Tibial nerve (tissue), 4 donors: ENCODE measurements at regions not wholly inside any gene's neighbourhood (a gene's known extent, or its start where the extent isn't known, plus 50 kb on each side); places are given as distances from the start of the nearest gene placed in this dataset.
A peak's percentile ranks its signal among the peaks of the same experiment; 100 is the strongest.

ENCODE experiments used
- DNase-seq, 2 donors: peaks; one replicate each; pipeline ENCODE4 v3.0.0-alpha.2; 2019; ENCODE audit warnings: low spot score in 2 of 2
- H3K27ac ChIP-seq, 4 donors: fragments of 200-600 bp; sonication (generic) in 3 of 4; one replicate each; pipeline ENCODE4 v1.5.1; 2017 to 2019; ENCODE audit warnings: mild to moderate bottlenecking in 1 of 4
- H3K27me3 ChIP-seq, 2 donors: fragments of 200-600 bp; sonication (generic) in 1 of 2; one replicate each; pipeline versions ENCODE4 v1.5.1 to v1.6.0; 2017 to 2019
- H3K36me3 ChIP-seq, 3 donors: fragments of 200-600 bp; sonication (generic); one replicate each; pipeline ENCODE4 v1.5.1; 2018 to 2019
- H3K4me1 ChIP-seq, 4 donors: fragments of 200-600 bp; sonication (generic) in 3 of 4; one replicate each; pipeline ENCODE4 v1.5.1; 2017 to 2019
- H3K4me3 ChIP-seq, 4 donors: fragments of 200-600 bp; sonication (generic) in 3 of 4; one replicate each; pipeline ENCODE4 v1.5.1; 2017 to 2019; ENCODE audit warnings: mild to moderate bottlenecking in 1 of 4, moderate library complexity in 1 of 4
- H3K9me3 ChIP-seq, 4 donors: fragments of 200-600 bp; sonication (generic) in 3 of 4; one replicate each; pipeline ENCODE4 v1.5.1; 2017 to 2019
- CTCF ChIP-seq, 5 experiments: fragments of 200-600 bp in 3 of 5; fragments of 450-650 bp in 2 of 5; sonication (generic) in 3 of 5; IDR thresholded peaks; one replicate each; pipeline ENCODE4 v1.5.1; 2016 to 2019; ENCODE audit warnings: antibody characterized with exemption in 5 of 5, mild to moderate bottlenecking in 3 of 5, moderate library complexity in 2 of 5
- EP300 ChIP-seq, 2 donors: sonication (generic); formaldehyde crosslinking; IDR thresholded peaks; one replicate each; pipeline ENCODE4 v1.6.1; 2017; ENCODE audit warnings: antibody characterized with exemption in 2 of 2, mild to moderate bottlenecking in 1 of 2
- POLR2A ChIP-seq, 2 donors: fragments of 450-650 bp; IDR thresholded peaks; one replicate each; pipeline ENCODE4 v1.6.1; 2017; ENCODE audit warnings: antibody characterized with exemption in 2 of 2, mild to moderate bottlenecking in 2 of 2, moderate library complexity in 2 of 2
- WGBS, 2 donors: methylation state at CpG; one replicate each; pipeline ENCODE4 v1.1.5; 2018; 5-methylcytosine and 5-hydroxymethylcytosine counted together

GRCh38 chr11:122032317-122032716, 83.7 kb downstream of the BLID start:
- Histone ChIP-seq H3K4me1 (peaks cover 0 to 18% (median 0%) of the 10 kb centered on the region in 4 donors), H3K36me3 (peaks cover 0 to 4% (median 0%) of the 10 kb centered on the region in 3 donors), H3K27me3 (no peaks in the 10 kb centered on the region), H3K27ac (peak overlapping the region in 1 of 4 donors; percentile 62), H3K4me3 (no peak overlapping the region), H3K9me3 (no peaks in the 10 kb centered on the region)
- TF ChIP-seq EP300 (IDR thresholded peaks at IDR 0.05) (peak in 1 of 2 donors; percentile 84), POLR2A (IDR thresholded peaks at IDR 0.05) (no peak), CTCF (IDR thresholded peaks at IDR 0.05) (no peak)
- WGBS, 2 donors, result 59 to 66% methylated on average over 3 of the region's 3 CpGs
- DNase-seq, result peak; percentile 48 to 74

- peak overlapping the region in 2 of 4 donors; percentile 43 to 46 for H3K27ac ChIP-seq
- no peaks in the 10 kb centered on the region for H3K9me3 ChIP-seq
- TF ChIP-seq CTCF (IDR thresholded peaks at IDR 0.05), result no peak
- TF ChIP-seq EP300 (IDR thresholded peaks at IDR 0.05), result no peak
- TF ChIP-seq POLR2A (IDR thresholded peaks at IDR 0.05), result no peak
- WGBS, 2 donors, result 89 to 91% methylated on average over 1 of the region's 1 CpG
- no peak overlapping the region for H3K4me3 ChIP-seq
- no peaks in the 10 kb centered on the region for H3K27me3 ChIP-seq
- H3K4me1 ChIP-seq, result peaks cover 0 to 18% (median 0%) of the 10 kb centered on the region in 4 donors
- peaks cover 0 to 4% (median 0%) of the 10 kb centered on the region in 3 donors for H3K36me3 ChIP-seq
- no peak for DNase-seq
Observed at GRCh38 chr11:122031813-122032212, 84.2 kb downstream of the BLID start.

GRCh38 chr11:122030286-122030685, 85.7 kb downstream of the BLID start:
- no peak overlapping the region for H3K4me3 ChIP-seq
- 60 to 62% methylated on average over 3 of the region's 3 CpGs for WGBS, 2 donors
- H3K27ac ChIP-seq, result no peak overlapping the region
- H3K9me3 ChIP-seq, result no peaks in the 10 kb centered on the region
- H3K4me1 ChIP-seq, result peaks cover 0 to 7% (median 0%) of the 10 kb centered on the region in 4 donors
- no peak for DNase-seq
- no peaks in the 10 kb centered on the region for H3K27me3 ChIP-seq
- no peak for TF ChIP-seq EP300 (IDR thresholded peaks at IDR 0.05)
- no peak for TF ChIP-seq POLR2A (IDR thresholded peaks at IDR 0.05)
- TF ChIP-seq CTCF (IDR thresholded peaks at IDR 0.05), result no peak
- peaks cover 0 to 4% (median 0%) of the 10 kb centered on the region in 3 donors for H3K36me3 ChIP-seq

GRCh38 chr11:122028545-122028944, 87.5 kb downstream of the BLID start:
- DNase-seq, result no peak
- Histone ChIP-seq H3K36me3 (peaks cover 0 to 4% (median 0%) of the 10 kb centered on the region in 3 donors), H3K4me3 (no peak overlapping the region), H3K27ac (peak overlapping the region in 1 of 4 donors; percentile 45), H3K4me1 (peaks cover 0 to 7% (median 0%) of the 10 kb centered on the region in 4 donors), H3K9me3 (no peaks in the 10 kb centered on the region), H3K27me3 (no peaks in the 10 kb centered on the region)
- 56 to 66% methylated on average over 4 of the region's 4 CpGs for WGBS, 2 donors
- TF ChIP-seq EP300 (IDR thresholded peaks at IDR 0.05), result no peak
- TF ChIP-seq POLR2A (IDR thresholded peaks at IDR 0.05), result no peak
- no peak for TF ChIP-seq CTCF (IDR thresholded peaks at IDR 0.05)

- Histone ChIP-seq H3K27ac (peak overlapping the region in 1 of 4 donors; percentile 45), H3K4me1 (peaks cover 0 to 6% (median 0%) of the 10 kb centered on the region in 4 donors), H3K36me3 (peaks cover 0 to 4% (median 0%) of the 10 kb centered on the region in 3 donors), H3K9me3 (no peaks in the 10 kb centered on the region), H3K4me3 (no peak overlapping the region), H3K27me3 (no peaks in the 10 kb centered on the region)
- TF ChIP-seq POLR2A (IDR thresholded peaks at IDR 0.05) (no peak), CTCF (IDR thresholded peaks at IDR 0.05) (no peak), EP300 (IDR thresholded peaks at IDR 0.05) (no peak)
- DNase-seq, result no peak
- 72 to 78% methylated on average over 2 of the region's 2 CpGs for WGBS, 2 donors
Observed at GRCh38 chr11:122028036-122028435, 88.0 kb downstream of the BLID start.
